Uterus (tissue), 3 donors: ENCODE measurements at regions not wholly inside any gene's neighbourhood (a gene's known extent, or its start where the extent isn't known, plus 50 kb on each side); places are given as distances from the start of the nearest gene placed in this dataset.
"Not testable (repeated sequence)": the region's sequence is repeated elsewhere in the genome, so short reads cannot be mapped to it uniquely, and the experiment has no call there.

ENCODE experiments used
- DNase-seq, 2 donors: peaks; one replicate each; pipeline ENCODE4 v3.0.0-alpha.2; 2019 to 2020
- H3K27ac ChIP-seq, 2 donors: fragments of 200-600 bp; sonication (generic); 1 replicate in 1 of 2; 2 replicates in 1 of 2; pipeline ENCODE4 v1.5.1; 2016 to 2018
- H3K27me3 ChIP-seq, 2 donors: fragments of 200-600 bp; sonication (generic); one replicate each; pipeline ENCODE4 v1.5.1; 2018 to 2019; ENCODE audit warnings: control low read depth in 1 of 2
- H3K36me3 ChIP-seq, 2 donors: fragments of 200-600 bp; sonication (generic); one replicate each; pipeline ENCODE4 v1.5.1; 2019; ENCODE audit warnings: control low read depth in 1 of 2
- H3K4me1 ChIP-seq, 2 donors: fragments of 200-600 bp; sonication (generic); one replicate each; pipeline ENCODE4 v1.5.1; 2018 to 2019; ENCODE audit warnings: control low read depth in 1 of 2
- H3K4me3 ChIP-seq, 2 donors: fragments of 200-600 bp; sonication (generic); 1 replicate in 1 of 2; 2 replicates in 1 of 2; pipeline ENCODE4 v1.5.1; 2018 to 2019; ENCODE audit warnings: mild to moderate bottlenecking in 1 of 2
- H3K9me3 ChIP-seq, 2 donors: fragments of 200-600 bp; sonication (generic); one replicate each; pipeline ENCODE4 v1.5.1; 2019; ENCODE audit warnings: control low read depth in 1 of 2
- CTCF ChIP-seq, 4 experiments: fragments of 200-600 bp in 2 of 4; fragments of 450-650 bp in 2 of 4; sonication (generic) in 2 of 4; IDR thresholded peaks; one replicate each; pipeline ENCODE4 v1.5.1; 2016 to 2019; ENCODE audit warnings: antibody characterized with exemption in 4 of 4, mild to moderate bottlenecking in 2 of 4, moderate library complexity in 1 of 4
- POLR2A ChIP-seq, 2 donors: fragments of 450-650 bp; IDR thresholded peaks; one replicate each; pipeline ENCODE4 v1.6.1; 2016; ENCODE audit warnings: antibody characterized with exemption in 2 of 2, mild to moderate bottlenecking in 1 of 2, moderate library complexity in 1 of 2
- intact Hi-C: fragments of 100-400 bp; cut with DNase I; formaldehyde crosslinking; loops from one replicate; pipeline ENCODE4 v1.15.1; 2023; ENCODE audit warnings: low total_unique reads
- donor health status: DM: yes; HTN: yes; CAD: no.

GRCh38 chr9:33737811-33738606 lies 57.4 kb upstream of the PRSS3 start:
- Histone ChIP-seq H3K36me3 (no peaks in the 10 kb centered on the region), H3K4me3 (no peak overlapping the region), H3K9me3 (peaks cover 0 to 3% of the 10 kb centered on the region in 2 donors), H3K4me1 (no peaks in the 10 kb centered on the region), H3K27me3 (no peaks in the 10 kb centered on the region), H3K27ac (no peak overlapping the region)
- intact Hi-C loops, result no loop called here
- TF ChIP-seq CTCF (IDR thresholded peaks at IDR 0.05) (no peak), POLR2A (IDR thresholded peaks at IDR 0.05) (no peak)
- no peak for DNase-seq

DNA sequence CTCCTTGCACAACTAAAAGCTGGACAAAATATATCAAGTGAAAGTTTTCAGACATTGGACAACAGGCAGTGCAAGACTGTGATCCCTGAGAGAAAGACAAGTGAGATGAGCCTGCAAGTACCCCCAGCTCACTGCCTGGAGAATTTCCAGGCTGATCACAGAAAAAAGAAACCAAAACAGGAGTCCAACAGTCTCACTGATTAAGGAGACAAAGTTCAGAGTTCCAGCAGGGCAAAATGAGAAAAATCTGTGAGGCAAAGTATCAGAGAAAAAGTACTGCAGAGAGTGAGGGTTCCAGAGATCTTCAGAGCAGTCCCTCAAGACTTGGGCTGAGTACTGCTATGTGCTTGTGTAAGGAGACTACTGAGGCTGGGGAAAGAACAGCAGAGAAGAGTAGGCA lies 56.0 kb upstream of the PRSS3 start:
- H3K9me3 ChIP-seq, result peaks cover 0 to 3% of the 10 kb centered on the region in 2 donors
- intact Hi-C loops, result no loop called here
- no peaks in the 10 kb centered on the region for H3K27me3 ChIP-seq
- no peaks in the 10 kb centered on the region for H3K36me3 ChIP-seq
- TF ChIP-seq POLR2A (IDR thresholded peaks at IDR 0.05) (no peak), CTCF (IDR thresholded peaks at IDR 0.05) (no peak)
- no peaks in the 10 kb centered on the region for H3K4me1 ChIP-seq
- DNase-seq, result no peak
- no peak overlapping the region for H3K4me3 ChIP-seq
- H3K27ac ChIP-seq, result no peak overlapping the region

DNA sequence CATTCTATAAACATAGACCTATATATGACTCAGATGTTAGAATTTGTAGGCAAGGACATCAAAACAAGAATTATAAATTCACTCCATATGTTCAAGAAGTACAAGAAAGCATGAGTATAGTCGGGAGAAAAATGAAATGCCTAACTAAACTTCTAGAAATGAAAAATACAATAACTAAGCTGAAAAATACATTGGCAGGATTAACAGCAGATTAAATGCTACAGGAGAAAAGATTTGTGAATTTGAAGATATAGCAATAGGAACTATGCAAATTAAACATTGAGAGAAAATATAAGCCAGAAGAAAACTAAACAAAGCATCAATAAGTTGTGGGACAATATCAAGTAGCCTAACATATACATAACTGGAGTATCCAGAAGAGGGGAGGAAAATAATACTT lies 55.3 kb upstream of the PRSS3 start:
- Histone ChIP-seq H3K27ac (no peak overlapping the region), H3K27me3 (no peaks in the 10 kb centered on the region), H3K4me3 (no peak overlapping the region), H3K4me1 (no peaks in the 10 kb centered on the region), H3K9me3 (peaks cover 0 to 3% of the 10 kb centered on the region in 2 donors), H3K36me3 (no peaks in the 10 kb centered on the region)
- intact Hi-C loops, result no loop called here
- TF ChIP-seq POLR2A (IDR thresholded peaks at IDR 0.05) (no peak), CTCF (IDR thresholded peaks at IDR 0.05) (no peak)
- no peak for DNase-seq

GRCh38 chr9:33740958-33741357 lies 54.4 kb upstream of the PRSS3 start:
- H3K27ac ChIP-seq, H3K27me3 ChIP-seq, H3K36me3 ChIP-seq, H3K9me3 ChIP-seq, intact Hi-C loops, H3K4me1 ChIP-seq, H3K4me3 ChIP-seq, DNase-seq: not testable (repeated sequence)

DNA sequence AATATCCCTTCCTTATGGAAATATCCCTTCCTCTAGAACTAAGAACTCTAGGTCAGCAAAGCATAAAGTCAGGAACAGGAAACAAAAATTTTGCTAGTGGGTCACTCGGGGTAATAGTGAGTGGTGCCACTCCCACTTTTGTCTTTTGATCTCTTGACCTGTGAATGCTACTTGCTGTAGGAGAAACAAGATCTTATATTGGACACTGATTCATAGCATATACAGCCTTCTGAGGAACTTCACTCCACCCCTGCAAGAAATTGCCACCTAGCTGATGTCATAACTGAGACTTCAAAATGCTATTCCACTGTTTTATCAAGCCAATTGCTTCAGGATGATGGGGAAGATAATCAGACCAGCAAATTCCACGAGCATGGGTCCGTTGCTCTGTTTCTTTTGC lies 53.3 kb upstream of the PRSS3 start:
- H3K36me3 ChIP-seq, result no peaks in the 10 kb centered on the region
- H3K4me3 ChIP-seq, result no peak overlapping the region
- no peak for DNase-seq
- intact Hi-C loops, result no loop called here
- peaks cover 0 to 3% of the 10 kb centered on the region in 2 donors for H3K9me3 ChIP-seq
- no peaks in the 10 kb centered on the region for H3K4me1 ChIP-seq
- H3K27me3 ChIP-seq, result no peaks in the 10 kb centered on the region
- TF ChIP-seq CTCF (IDR thresholded peaks at IDR 0.05), result no peak
- TF ChIP-seq POLR2A (IDR thresholded peaks at IDR 0.05), result no peak
- no peak overlapping the region for H3K27ac ChIP-seq
